H1 (cell line): ENCODE measurements at regions not wholly inside any gene's neighbourhood (a gene's known extent, or its start where the extent isn't known, plus 50 kb on each side); places are given as distances from the start of the nearest gene placed in this dataset.

Source experiments
- CTCF ChIA-PET: fragments of 300-600 bp; sonication (Branson Sonifier 250); formaldehyde crosslinking; loops from one replicate; lab custom pipeline; 2021; ENCODE audit not compliant: partially characterized antibody; lab: Charles Lee
- POLR2A ChIA-PET: fragments of 300-600 bp; sonication (Branson Sonifier 250); formaldehyde crosslinking; loops from one replicate; lab custom pipeline; 2021; ENCODE audit warnings: inconsistent platforms; ENCODE audit not compliant: partially characterized antibody; lab: Charles Lee
- DNase-seq, 2 experiments: peaks; one replicate each; pipeline versions ENCODE4 v3.0.0 to v3.0.0-alpha.2; 2010 to 2022; ENCODE audit warnings: low spot score in 2 of 2, low read depth in 1 of 2, mixed read lengths in 1 of 2
- FAIRE-seq: peaks from 2 replicates; lab custom pipeline; 2011; peaks lifted over from hg19 to GRCh38; lab: Jason Lieb, UNC
- H2AFZ ChIP-seq: 2 replicates; pipeline ENCODE4 v1.8.1; 2012; ENCODE audit warnings: low read length, inconsistent platforms
- H2AK5ac ChIP-seq: 2 replicates; pipeline ENCODE4 v1.6.1; 2013; ENCODE audit warnings: low read depth, low read length
- H2BK120ac ChIP-seq: replicated peaks from 2 replicates; pipeline ENCODE3; 2013; ENCODE audit warnings: low read depth, low read length, inconsistent platforms
- H2BK12ac ChIP-seq: 2 replicates; pipeline ENCODE4 v1.6.1; 2013; ENCODE audit warnings: low read depth, low read length
- H2BK15ac ChIP-seq: 2 replicates; pipeline ENCODE4 v1.6.1; 2013; ENCODE audit warnings: low read length
- H2BK20ac ChIP-seq: 2 replicates; pipeline ENCODE4 v1.6.1; 2013; ENCODE audit warnings: low read length
- H2BK5ac ChIP-seq: 2 replicates; pipeline ENCODE4 v1.6.1; 2013; ENCODE audit warnings: low read depth, low read length
- H3K14ac ChIP-seq: 2 replicates; pipeline ENCODE4 v1.6.1; 2013; ENCODE audit warnings: inconsistent platforms; ENCODE audit not compliant: insufficient read length
- H3K18ac ChIP-seq: 2 replicates; pipeline ENCODE4 v1.6.1; 2013; ENCODE audit warnings: low read length; ENCODE audit errors: extremely low read depth
- H3K23ac ChIP-seq: 2 replicates; pipeline ENCODE4 v1.6.1; 2013; ENCODE audit warnings: inconsistent platforms; ENCODE audit not compliant: insufficient read length
- H3K23me2 ChIP-seq: 2 replicates; pipeline ENCODE4 v1.6.1; 2013; ENCODE audit warnings: low read depth, low read length
- H3K27ac ChIP-seq: 2 replicates; pipeline ENCODE4 v1.6.1; 2011; ENCODE audit warnings: low read depth, low read length, inconsistent platforms
- H3K27me3 ChIP-seq, 4 experiments: replicated peaks in 1 of 4; 1 replicate in 1 of 4; 2 replicates in 3 of 4; pipeline versions ENCODE4 v1.6.1 to v1.8.1; 2011 to 2013; ENCODE audit warnings: low read length in 3 of 4, mild to moderate bottlenecking in 3 of 4, inconsistent platforms in 2 of 4, mixed read lengths in 2 of 4, moderate library complexity in 1 of 4; ENCODE audit not compliant: control insufficient read depth in 3 of 4, insufficient read depth in 3 of 4; ENCODE audit errors: extremely low read depth in 1 of 4
- H3K36me3 ChIP-seq, 4 experiments: 2 replicates each; pipeline versions ENCODE4 v1.6.1 to v1.8.1; 2011 to 2013; ENCODE audit warnings: mild to moderate bottlenecking in 4 of 4, low read length in 3 of 4, moderate library complexity in 2 of 4, control low read depth in 1 of 4, inconsistent platforms in 1 of 4; ENCODE audit not compliant: insufficient read depth in 4 of 4, control insufficient read depth in 2 of 4
- H3K4ac ChIP-seq: replicated peaks from 2 replicates; pipeline ENCODE3; 2013; ENCODE audit warnings: low read length, low read depth, mixed read lengths, inconsistent platforms; ENCODE audit not compliant: insufficient read length
- H3K4me1 ChIP-seq, 4 experiments: replicated peaks in 1 of 4; 1 replicate in 1 of 4; 2 replicates in 3 of 4; pipeline versions ENCODE4 v1.6.1 to v1.8.1; 2011 to 2013; ENCODE audit warnings: low read length in 3 of 4, inconsistent platforms in 2 of 4, mixed read lengths in 1 of 4; ENCODE audit not compliant: insufficient read depth in 4 of 4, control insufficient read depth in 3 of 4
- H3K4me2 ChIP-seq, 2 experiments: 2 replicates each; pipeline versions ENCODE4 v1.6.1 to v1.8.1; 2011 to 2013; ENCODE audit warnings: low read depth in 2 of 2, low read length in 2 of 2, control low read depth in 1 of 2, inconsistent platforms in 1 of 2, mild to moderate bottlenecking in 1 of 2; ENCODE audit not compliant: insufficient read depth in 1 of 2
- H3K4me3 ChIP-seq, 4 experiments: fragments of 200-600, 300-600 bp in 1 of 4; sonication (generic), shearing (Covaris generic), sonication (Bioruptor Twin) in 1 of 4; 2 replicates each; pipeline versions ENCODE4 v1.5.1 to v1.8.1; 2011 to 2016; ENCODE audit warnings: low read length in 4 of 4, low read depth in 3 of 4, control low read depth in 2 of 4, inconsistent platforms in 2 of 4, mild to moderate bottlenecking in 2 of 4, mixed read lengths in 1 of 4, moderate library complexity in 1 of 4; ENCODE audit not compliant: insufficient read depth in 2 of 4; ENCODE audit errors: extremely low read depth in 1 of 4
- H3K56ac ChIP-seq: replicated peaks from 2 replicates; pipeline ENCODE3; 2013; ENCODE audit warnings: low read depth, mild to moderate bottlenecking, mixed read lengths, low read length, inconsistent platforms; ENCODE audit not compliant: insufficient read length
- H3K79me1 ChIP-seq: 2 replicates; pipeline ENCODE4 v1.6.1; 2013; ENCODE audit warnings: low read depth, low read length, control low read depth
- H3K79me2 ChIP-seq, 2 experiments: 2 replicates each; pipeline versions ENCODE4 v1.6.1 to v1.8.1; 2012 to 2013; ENCODE audit warnings: low read length in 2 of 2, mild to moderate bottlenecking in 2 of 2, inconsistent platforms in 1 of 2; ENCODE audit not compliant: insufficient read depth in 2 of 2, control insufficient read depth in 1 of 2
- H3K9ac ChIP-seq, 4 experiments: replicated peaks in 1 of 4; 1 replicate in 1 of 4; 2 replicates in 3 of 4; pipeline versions ENCODE4 v1.6.1 to v1.8.1; 2011 to 2013; ENCODE audit warnings: low read depth in 3 of 4, low read length in 3 of 4, control low read depth in 2 of 4, mild to moderate bottlenecking in 2 of 4, moderate library complexity in 2 of 4, inconsistent platforms in 1 of 4; ENCODE audit errors: extremely low read depth in 1 of 4
- H3K9me3 ChIP-seq, 2 experiments: 2 replicates each; pipeline versions ENCODE4 v1.6.1 to v1.8.1; 2012 to 2013; ENCODE audit warnings: mild to moderate bottlenecking in 2 of 2, moderate library complexity in 2 of 2, control low read depth in 1 of 2, inconsistent platforms in 1 of 2, low read depth in 1 of 2, low read length in 1 of 2, mixed read lengths in 1 of 2; ENCODE audit not compliant: insufficient read depth in 2 of 2
- H4K20me1 ChIP-seq, 2 experiments: replicated peaks in 1 of 2; 2 replicates each; pipeline versions ENCODE3 to v1.8.1; 2011 to 2013; ENCODE audit warnings: inconsistent platforms in 2 of 2, low read length in 2 of 2, mild to moderate bottlenecking in 1 of 2; ENCODE audit not compliant: insufficient read depth in 2 of 2, control insufficient read depth in 1 of 2
- H4K5ac ChIP-seq: 2 replicates; pipeline ENCODE4 v1.6.1; 2013; ENCODE audit warnings: low read length, low read depth, mixed read lengths, inconsistent platforms; ENCODE audit not compliant: insufficient read length
- H4K8ac ChIP-seq: 2 replicates; pipeline ENCODE4 v1.8.0; 2013; ENCODE audit warnings: mild to moderate bottlenecking, moderate library complexity, low read length, inconsistent platforms; ENCODE audit not compliant: insufficient read depth; ENCODE audit errors: extremely low read depth
- H4K91ac ChIP-seq: replicated peaks from 2 replicates; pipeline ENCODE3; 2013; ENCODE audit warnings: low read length, mixed read lengths, inconsistent platforms; ENCODE audit not compliant: insufficient read length
- BACH1 ChIP-seq: IDR thresholded peaks from 2 replicates; pipeline ENCODE4 v1.6.1; 2012; ENCODE audit warnings: low read length, improper control_type of control experiment
- MAFK ChIP-seq: IDR thresholded peaks from 2 replicates; pipeline ENCODE4 v1.6.1; 2012; ENCODE audit warnings: low read depth, mild to moderate bottlenecking, improper control_type of control experiment, low read length
- RXRA ChIP-seq: IDR thresholded peaks from 2 replicates; pipeline ENCODE4 v1.6.1; 2011; ENCODE audit warnings: low read depth, mild to moderate bottlenecking, low read length, moderate library complexity; ENCODE audit not compliant: insufficient read depth
- whole genome bisulfite sequencing, 2 experiments: shearing (Covaris generic) in 1 of 2; methylation state at CpG; one replicate each; pipeline versions ENCODE4 v1.1.6 to v1.1.7; 2013 to 2015; ENCODE audit warnings: low lambda C conversion rate in 2 of 2, mixed read lengths in 2 of 2, inconsistent platforms in 1 of 2, low coverage in 1 of 2, missing lambda C conversion rate in 1 of 2; ENCODE audit not compliant: insufficient replicate concordance in 2 of 2, insufficient coverage in 1 of 2, insufficient read length in 1 of 2; ENCODE audit errors: extremely low coverage in 1 of 2, missing lambda C conversion rate in 1 of 2; 5-methylcytosine and 5-hydroxymethylcytosine counted together

- FAIRE-seq = no peak
- no peak overlapping the region for H3K56ac ChIP-seq
- no peak overlapping the region for H3K4me3 ChIP-seq
- H2AK5ac ChIP-seq = no peak overlapping the region
- no peak overlapping the region for H4K91ac ChIP-seq
- H3K27me3 ChIP-seq = peaks cover 0 to 2% (median 0%) of the 10 kb centered on the region in 4 experiments; a peak in 1 of 7 replicates
- no peak overlapping the region for H4K5ac ChIP-seq
- TF ChIP-seq RXRA (no peak), BACH1 (no peak), MAFK (peak; percentile 53; the same call in 1 of the 2 replicates)
- TF ChIP-seq, all 59 proteins: peak for 1
- H2BK120ac ChIP-seq = no peak overlapping the region
- no peaks in the 10 kb centered on the region for H3K23me2 ChIP-seq
- H4K8ac ChIP-seq = no peak overlapping the region
- ChIA-PET CTCF (interaction anchor here (0.6 to 1.9 kb wide), 3 partner anchors 8 to 69 kb away, joined by 3 to 7 read pairs (median 4); no protein-coding TSS in a partner anchor), POLR2A (no interaction called here)
- H4K20me1 ChIP-seq = no peaks in the 10 kb centered on the region
- H3K79me2 ChIP-seq = no peaks in the 10 kb centered on the region
- no peaks in the 10 kb centered on the region for H3K36me3 ChIP-seq
- H3K23ac ChIP-seq = no peak overlapping the region
- H3K9me3 ChIP-seq = no peaks in the 10 kb centered on the region
- no peak overlapping the region for H3K18ac ChIP-seq
- H3K4ac ChIP-seq = no peak overlapping the region
- WGBS, 2 experiments = 95% methylated on average over 19 of the region's 19 CpGs; no CpG with 5 or more reads in 1 of the 2 experiments
- no peak overlapping the region for H3K4me2 ChIP-seq
- no peak overlapping the region for H2BK5ac ChIP-seq
- H2BK12ac ChIP-seq = no peak overlapping the region; the same call in none of the 2 replicates
- no peak overlapping the region for H3K27ac ChIP-seq
- H2BK20ac ChIP-seq = no peak overlapping the region
- 0 out of 2 replicates have a peak overlapping the region, but pooled peaks have one; percentile 50 for H2BK15ac ChIP-seq
- no peak for DNase-seq
- H3K14ac ChIP-seq = no peak overlapping the region
- H3K9ac ChIP-seq = no peak overlapping the region
- no peak overlapping the region for H2AFZ ChIP-seq
- no peaks in the 10 kb centered on the region for H3K79me1 ChIP-seq
- H3K4me1 ChIP-seq = no peaks in the 10 kb centered on the region; a peak in 1 of 7 replicates
Observed at GRCh38 chr14:101409006-101409543, 152.2 kb upstream of the DIO3 start.
